ENCODE measurements at regions not wholly inside any gene's neighbourhood (a gene's known extent, or its start where the extent isn't known, plus 50 kb on each side); places are given as distances from the start of the nearest gene placed in this dataset.

GRCh38 chrY:7771771-7772170 is 860.2 kb upstream of the AMELY start:
- TF ChIP-seq CTCF (IDR thresholded peaks at IDR 0.05): no peak
- no peak for TF ChIP-seq POLR2A (IDR thresholded peaks at IDR 0.05)

Measured in lower leg skin (tissue), 3 donors.